PC-3 (cell line): ENCODE measurements at regions not wholly inside any gene's neighbourhood (a gene's known extent, or its start where the extent isn't known, plus 50 kb on each side); places are given as distances from the start of the nearest gene placed in this dataset.

Source experiments
- ATAC-seq: fragments of 200-7000 bp; cut with Tn5 transposase; 2 replicates; pipeline ENCODE4 v1.9.1; 2020; ENCODE audit warnings: mild to moderate bottlenecking, moderate library complexity
- BruUV-seq: library from RNA; stranded (reverse); fragments of 400-500 nt; replicated peaks from 2 replicates; lab custom pipeline; 2021; lab: Mats Ljungman, UMichigan
- CTCF ChIA-PET: fragments of 300-600 bp; sonication (Branson Sonifier 250); formaldehyde crosslinking; loops from one replicate; lab custom pipeline; 2022; ENCODE audit warnings: antibody characterized with exemption; lab: Charles Lee
- POLR2A ChIA-PET: fragments of 300-600 bp; sonication (Branson Sonifier 250); formaldehyde crosslinking; loops from one replicate; lab custom pipeline; 2022; ENCODE audit warnings: antibody characterized with exemption; ENCODE audit not compliant: unreplicated experiment; lab: Charles Lee
- DNase-seq: peaks from one replicate; pipeline ENCODE4 v3.0.0-alpha.2; 2015
- H2AFZ ChIP-seq: fragments of 300-600 bp; sonication (generic); 2 replicates; pipeline ENCODE4 v1.6.0; 2016; ENCODE audit warnings: antibody characterized with exemption, low read length
- H3F3A ChIP-seq: fragments of 300-600 bp; sonication (generic); one replicate; pipeline ENCODE4 v1.6.0; 2017; ENCODE audit warnings: antibody characterized with exemption, low read length, control low read depth, mild to moderate bottlenecking; ENCODE audit not compliant: unreplicated experiment
- H3K27ac ChIP-seq: fragments of 300-600 bp; sonication (generic); 2 replicates; pipeline ENCODE4 v1.5.1; 2016; ENCODE audit warnings: mild to moderate bottlenecking, low read length
- H3K27me3 ChIP-seq: fragments of 300-600 bp; sonication (generic); 2 replicates; pipeline ENCODE4 v1.6.1; 2016; ENCODE audit warnings: low read length, mixed read lengths
- H3K36me3 ChIP-seq: fragments of 300-600 bp; sonication (generic); 2 replicates; pipeline ENCODE4 v1.6.1; 2016; ENCODE audit warnings: low read depth, mixed run types, low read length, mixed read lengths
- H3K4me1 ChIP-seq: fragments of 300-600 bp; sonication (generic); 2 replicates; pipeline ENCODE4 v1.5.1; 2016; ENCODE audit warnings: low read length; ENCODE audit not compliant: insufficient read depth
- H3K4me2 ChIP-seq: fragments of 300-600 bp; sonication (generic); 2 replicates; pipeline ENCODE4 v1.6.0; 2016; ENCODE audit warnings: low read length
- H3K4me3 ChIP-seq: fragments of 300-600 bp; sonication (generic); 2 replicates; pipeline ENCODE4 v1.5.1; 2016; ENCODE audit warnings: mild to moderate bottlenecking, low read length, mixed read lengths
- H3K79me2 ChIP-seq: fragments of 300-600 bp; sonication (generic); 2 replicates; pipeline ENCODE4 v1.6.1; 2017; ENCODE audit warnings: low read length, mixed read lengths
- H3K9ac ChIP-seq: fragments of 300-600 bp; sonication (generic); 2 replicates; pipeline ENCODE4 v1.6.0; 2016; ENCODE audit warnings: mild to moderate bottlenecking, low read length
- H3K9me2 ChIP-seq: fragments of 300-600 bp; sonication (generic); replicated peaks from 2 replicates; pipeline ENCODE4 v1.6.1; 2016; ENCODE audit warnings: mixed run types, low read length, mixed read lengths
- H3K9me3 ChIP-seq: fragments of 300-600 bp; sonication (generic); 2 replicates; pipeline ENCODE4 v1.6.1; 2016; ENCODE audit warnings: low read length, mixed read lengths
- H4K20me1 ChIP-seq: fragments of 300-600 bp; sonication (generic); 2 replicates; pipeline ENCODE4 v1.6.1; 2016; ENCODE audit warnings: low read length, mixed read lengths
- EZH2 ChIP-seq: fragments of 300-600 bp; sonication (generic); IDR thresholded peaks from one replicate; pipeline ENCODE4 v1.6.1; 2017; ENCODE audit warnings: antibody characterized with exemption, mild to moderate bottlenecking, low read length; ENCODE audit not compliant: unreplicated experiment
- EZH2phosphoT487 ChIP-seq: fragments of 300-600 bp; sonication (generic); IDR thresholded peaks from 2 replicates; pipeline ENCODE4 v1.6.1; 2018; ENCODE audit warnings: mild to moderate bottlenecking, antibody characterized with exemption, low read length, borderline replicate concordance
- intact Hi-C: fragments of 100-400 bp; cut with micrococcal nuclease; formaldehyde crosslinking; loops from 2 replicates; pipeline ENCODE4 v1.9.0; 2023
- TF ChIP-seq, protein P1 (sequence below): fragments of 300-600 bp; sonication (generic); conservative IDR thresholded peaks from 2 replicates; pipeline ENCODE4 v1.5.1; 2017; ENCODE audit warnings: antibody characterized with exemption, low read depth, mild to moderate bottlenecking, low read length

DNA sequence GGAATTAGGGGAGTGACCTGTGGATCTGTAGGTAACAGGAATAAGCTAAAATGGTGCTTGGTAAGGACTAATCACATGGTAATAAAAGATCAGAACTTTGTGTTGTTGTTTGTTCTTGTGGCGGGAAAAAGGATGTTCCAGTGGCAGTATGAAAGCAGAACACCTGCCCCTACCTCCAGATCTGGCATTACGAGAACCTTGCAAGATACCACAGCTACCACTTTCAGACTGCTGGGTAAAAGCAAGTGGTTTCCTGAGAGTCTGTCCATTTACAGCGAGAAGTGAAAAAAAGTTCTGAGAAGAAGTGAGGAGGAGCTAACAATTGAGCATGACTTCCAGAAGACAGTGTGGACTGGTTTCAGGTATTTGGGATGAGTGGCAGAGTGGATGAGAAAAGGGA lies 252.5 kb downstream of the TLE4 start:
- Histone ChIP-seq H3K4me2 (no peak overlapping the region), H3K27me3 (no peaks in the 10 kb centered on the region), H3K9ac (no peak overlapping the region), H3K36me3 (no peaks in the 10 kb centered on the region), H3K9me2 (no peaks in the 10 kb centered on the region), H3K27ac (no peak overlapping the region), H3F3A (no peaks in the 10 kb centered on the region), H2AFZ (no peak overlapping the region), H4K20me1 (no peaks in the 10 kb centered on the region), H3K4me3 (no peak overlapping the region), H3K79me2 (no peaks in the 10 kb centered on the region), H3K4me1 (no peaks in the 10 kb centered on the region), H3K9me3 (no peaks in the 10 kb centered on the region)
- ATAC-seq: no peak
- BruUV-seq: no TSS peak
- ChIA-PET POLR2A (no interaction called here), CTCF (no interaction called here)
- TF ChIP-seq EZH2phosphoT487 (no peak), EZH2 (no peak)
- intact Hi-C loops: no loop called here
- no peak for DNase-seq

DNA sequence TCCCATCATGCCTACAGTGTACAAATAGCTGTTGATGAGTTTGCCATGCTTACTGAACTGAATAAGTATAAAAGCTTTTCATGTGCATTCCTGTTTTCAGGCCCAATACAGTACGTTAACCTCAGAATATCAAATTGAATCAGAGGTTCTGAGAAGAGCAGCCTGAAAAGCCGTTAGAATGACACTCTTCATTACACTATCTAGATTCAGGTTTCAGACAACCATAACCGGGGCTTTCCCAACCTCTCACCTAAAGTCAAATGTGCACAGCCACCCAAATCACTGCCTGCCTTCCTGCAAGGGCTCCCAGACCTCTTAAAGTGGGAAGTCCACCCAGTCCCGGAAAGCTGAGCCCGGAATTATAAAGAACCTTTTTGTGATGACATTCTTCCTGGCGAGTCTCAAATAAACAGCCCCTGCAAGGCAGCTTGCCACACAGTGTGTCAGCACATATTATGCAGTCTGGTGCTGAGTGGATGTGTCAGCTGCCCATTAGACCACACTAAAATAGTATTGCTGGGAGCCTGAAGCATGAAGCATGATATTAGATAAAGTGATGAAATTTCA lies 245.8 kb downstream of the TLE4 start:
- ChIA-PET POLR2A (no interaction called here), CTCF (no interaction called here)
- no TSS peak for BruUV-seq
- no peaks in the 10 kb centered on the region for H3K9me3 ChIP-seq
- no peaks in the 10 kb centered on the region for H4K20me1 ChIP-seq
- no peak overlapping the region for H2AFZ ChIP-seq
- no peaks in the 10 kb centered on the region for H3K79me2 ChIP-seq
- no peak overlapping the region for H3K4me3 ChIP-seq
- peaks cover 2% of the 10 kb centered on the region for H3K4me1 ChIP-seq
- H3K4me2 ChIP-seq: no peak overlapping the region
- ATAC-seq (no peak), DNase-seq (no peak)
- H3K36me3 ChIP-seq: no peaks in the 10 kb centered on the region
- intact Hi-C loops: no loop called here
- TF ChIP-seq, protein P1, sequence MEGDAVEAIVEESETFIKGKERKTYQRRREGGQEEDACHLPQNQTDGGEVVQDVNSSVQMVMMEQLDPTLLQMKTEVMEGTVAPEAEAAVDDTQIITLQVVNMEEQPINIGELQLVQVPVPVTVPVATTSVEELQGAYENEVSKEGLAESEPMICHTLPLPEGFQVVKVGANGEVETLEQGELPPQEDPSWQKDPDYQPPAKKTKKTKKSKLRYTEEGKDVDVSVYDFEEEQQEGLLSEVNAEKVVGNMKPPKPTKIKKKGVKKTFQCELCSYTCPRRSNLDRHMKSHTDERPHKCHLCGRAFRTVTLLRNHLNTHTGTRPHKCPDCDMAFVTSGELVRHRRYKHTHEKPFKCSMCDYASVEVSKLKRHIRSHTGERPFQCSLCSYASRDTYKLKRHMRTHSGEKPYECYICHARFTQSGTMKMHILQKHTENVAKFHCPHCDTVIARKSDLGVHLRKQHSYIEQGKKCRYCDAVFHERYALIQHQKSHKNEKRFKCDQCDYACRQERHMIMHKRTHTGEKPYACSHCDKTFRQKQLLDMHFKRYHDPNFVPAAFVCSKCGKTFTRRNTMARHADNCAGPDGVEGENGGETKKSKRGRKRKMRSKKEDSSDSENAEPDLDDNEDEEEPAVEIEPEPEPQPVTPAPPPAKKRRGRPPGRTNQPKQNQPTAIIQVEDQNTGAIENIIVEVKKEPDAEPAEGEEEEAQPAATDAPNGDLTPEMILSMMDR: no peak
- TF ChIP-seq EZH2phosphoT487: no peak
- TF ChIP-seq EZH2: no peak
- no peak overlapping the region for H3K27ac ChIP-seq
- no peaks in the 10 kb centered on the region for H3K27me3 ChIP-seq
- H3K9ac ChIP-seq: no peak overlapping the region
- H3F3A ChIP-seq: no peaks in the 10 kb centered on the region
- no peaks in the 10 kb centered on the region for H3K9me2 ChIP-seq

DNA sequence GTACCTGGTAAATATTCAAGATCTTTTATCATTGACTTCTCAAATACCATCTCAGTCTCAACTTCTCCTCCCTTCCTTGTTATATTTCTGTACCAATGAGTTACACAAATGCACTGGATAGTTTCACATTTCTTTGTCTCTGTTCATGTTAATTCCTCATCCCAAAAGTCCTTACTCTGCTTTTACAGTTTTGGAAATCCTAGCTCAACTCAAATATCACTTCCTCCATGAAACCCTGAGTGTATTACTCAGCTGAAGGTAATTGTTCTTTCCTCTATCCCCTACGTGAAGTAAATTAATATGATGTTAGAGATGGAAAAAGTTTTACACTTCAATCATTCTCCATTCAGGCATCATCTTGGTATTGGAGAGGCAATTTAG lies 241.5 kb downstream of the TLE4 start:
- H3K79me2 ChIP-seq: no peaks in the 10 kb centered on the region
- BruUV-seq: no TSS peak
- no peaks in the 10 kb centered on the region for H4K20me1 ChIP-seq
- H3F3A ChIP-seq: no peaks in the 10 kb centered on the region
- TF ChIP-seq, protein P1: no peak
- TF ChIP-seq EZH2phosphoT487 (no peak), EZH2 (no peak)
- H3K9me3 ChIP-seq: no peaks in the 10 kb centered on the region
- no peaks in the 10 kb centered on the region for H3K36me3 ChIP-seq
- ChIA-PET POLR2A (no interaction called here), CTCF (no interaction called here)
- intact Hi-C loops: loop anchor here (5.0 kb wide), 2 partner anchors 146 to 241 kb away; partner anchors contain the start of gene TLE4
- no peak overlapping the region for H3K9ac ChIP-seq
- ATAC-seq (no peak), DNase-seq (no peak)
- H3K27me3 ChIP-seq: no peaks in the 10 kb centered on the region
- no peak overlapping the region for H3K4me2 ChIP-seq
- H2AFZ ChIP-seq: no peak overlapping the region
- H3K4me1 ChIP-seq: peaks cover 24% of the 10 kb centered on the region
- no peak overlapping the region for H3K27ac ChIP-seq
- no peaks in the 10 kb centered on the region for H3K9me2 ChIP-seq
- no peak overlapping the region for H3K4me3 ChIP-seq
